DOHH2 (cell line): ENCODE measurements at regions not wholly inside any gene's neighbourhood (a gene's known extent, or its start where the extent isn't known, plus 50 kb on each side); places are given as distances from the start of the nearest gene placed in this dataset.

Source experiments
- H3F3A ChIP-seq: fragments of 200-600 bp; sonication (generic), shearing (Covaris generic); 2 replicates; pipeline ENCODE4 v1.6.0; 2016; ENCODE audit warnings: antibody characterized with exemption, mild to moderate bottlenecking; ENCODE audit not compliant: control insufficient read depth, insufficient read depth
- H3K27ac ChIP-seq: fragments of 200-600 bp; sonication (generic); 2 replicates; pipeline ENCODE4 v1.5.1; 2014; ENCODE audit warnings: low read depth, mild to moderate bottlenecking, low read length, moderate library complexity
- H3K27me3 ChIP-seq: fragments of 200-600 bp; sonication (generic); 2 replicates; pipeline ENCODE4 v1.6.1; 2014; ENCODE audit warnings: mild to moderate bottlenecking, low read length, mixed read lengths; ENCODE audit not compliant: control insufficient read depth
- H3K36me3 ChIP-seq: fragments of 200-600 bp; sonication (generic); 2 replicates; pipeline ENCODE4 v1.6.1; 2014; ENCODE audit warnings: mild to moderate bottlenecking, low read length, moderate library complexity, mixed read lengths; ENCODE audit not compliant: control insufficient read depth
- H3K4me1 ChIP-seq: fragments of 200-600 bp; sonication (generic); 2 replicates; pipeline ENCODE4 v1.6.1; 2014; ENCODE audit warnings: mild to moderate bottlenecking, low read length, mixed read lengths; ENCODE audit not compliant: control insufficient read depth
- H3K4me2 ChIP-seq: fragments of 200-600 bp; sonication (generic); 2 replicates; pipeline ENCODE4 v1.6.0; 2014; ENCODE audit warnings: mild to moderate bottlenecking, low read length, moderate library complexity
- H3K4me3 ChIP-seq: fragments of 200-600 bp; sonication (generic); 2 replicates; pipeline ENCODE4 v1.5.1; 2014; ENCODE audit warnings: mild to moderate bottlenecking, low read length, mixed read lengths
- H3K79me2 ChIP-seq: fragments of 200-600 bp; sonication (generic); 2 replicates; pipeline ENCODE4 v1.6.1; 2014; ENCODE audit warnings: mild to moderate bottlenecking, low read length, mixed read lengths; ENCODE audit not compliant: control insufficient read depth
- H3K9me2 ChIP-seq: fragments of 200-600 bp; sonication (generic); replicated peaks from 2 replicates; pipeline ENCODE4 v1.6.1; 2014; ENCODE audit warnings: mild to moderate bottlenecking, low read length, mixed read lengths; ENCODE audit not compliant: control insufficient read depth
- H3K9me3 ChIP-seq: fragments of 200-600 bp; sonication (generic); 2 replicates; pipeline ENCODE4 v1.6.1; 2014; ENCODE audit warnings: antibody characterized with exemption, low read length, mixed read lengths; ENCODE audit not compliant: control insufficient read depth, insufficient read depth
- H4K20me1 ChIP-seq: fragments of 200-600 bp; sonication (generic); 2 replicates; pipeline ENCODE4 v1.6.0; 2014; ENCODE audit warnings: low read depth, mild to moderate bottlenecking, antibody characterized with exemption, low read length, moderate library complexity; ENCODE audit not compliant: control insufficient read depth, insufficient read depth
- CTCF ChIP-seq: fragments of 200-600 bp; sonication (generic); IDR thresholded peaks from one replicate; pipeline ENCODE4 v1.5.1; 2014; ENCODE audit warnings: antibody characterized with exemption, mild to moderate bottlenecking, low read depth, low read length; ENCODE audit not compliant: poor library complexity, severe bottlenecking
- EZH2phosphoT487 ChIP-seq: fragments of 200-600 bp; sonication (generic); IDR thresholded peaks from 2 replicates; pipeline ENCODE4 v1.6.1; 2017; ENCODE audit warnings: borderline replicate concordance, mild to moderate bottlenecking, antibody characterized with exemption, low read length, moderate library complexity, mixed read lengths

GRCh38 chr6:76553256-76553655 is 480.8 kb upstream of the IMPG1 start:
- H3F3A ChIP-seq, result no peaks in the 10 kb centered on the region
- H3K27me3 ChIP-seq, result no peaks in the 10 kb centered on the region
- H3K4me1 ChIP-seq, result no peaks in the 10 kb centered on the region
- TF ChIP-seq EZH2phosphoT487 (no peak), CTCF (no peak)
- no peak overlapping the region for H3K4me3 ChIP-seq
- no peaks in the 10 kb centered on the region for H3K9me2 ChIP-seq
- no peak overlapping the region for H3K4me2 ChIP-seq
- H4K20me1 ChIP-seq, result no peaks in the 10 kb centered on the region
- no peaks in the 10 kb centered on the region for H3K9me3 ChIP-seq
- no peaks in the 10 kb centered on the region for H3K79me2 ChIP-seq
- H3K36me3 ChIP-seq, result no peaks in the 10 kb centered on the region
- H3K27ac ChIP-seq, result no peak overlapping the region

- Histone ChIP-seq H3K79me2 (no peaks in the 10 kb centered on the region), H3K4me1 (no peaks in the 10 kb centered on the region), H3K27me3 (no peaks in the 10 kb centered on the region), H3K9me3 (no peaks in the 10 kb centered on the region), H3K27ac (no peak overlapping the region), H3K4me3 (no peak overlapping the region), H3K36me3 (no peaks in the 10 kb centered on the region), H3F3A (no peaks in the 10 kb centered on the region), H4K20me1 (no peaks in the 10 kb centered on the region), H3K9me2 (no peaks in the 10 kb centered on the region), H3K4me2 (no peak overlapping the region)
- TF ChIP-seq EZH2phosphoT487 (no peak), CTCF (no peak)
Measured at GRCh38 chr6:76552268-76552667, 479.8 kb upstream of the IMPG1 start.

GRCh38 chr6:76533661-76534060 is 461.2 kb upstream of the IMPG1 start:
- TF ChIP-seq CTCF (no peak), EZH2phosphoT487 (no peak)
- Histone ChIP-seq H3K4me2 (no peak overlapping the region), H4K20me1 (no peaks in the 10 kb centered on the region), H3K9me3 (no peaks in the 10 kb centered on the region; the same call in 1 of the 2 replicates), H3F3A (no peaks in the 10 kb centered on the region), H3K36me3 (no peaks in the 10 kb centered on the region), H3K4me3 (no peak overlapping the region), H3K79me2 (no peaks in the 10 kb centered on the region), H3K27ac (no peak overlapping the region), H3K9me2 (no peaks in the 10 kb centered on the region), H3K27me3 (no peaks in the 10 kb centered on the region), H3K4me1 (no peaks in the 10 kb centered on the region)

GRCh38 chr6:76532647-76533046 is 460.2 kb upstream of the IMPG1 start:
- Histone ChIP-seq H3K27me3 (no peaks in the 10 kb centered on the region), H3K4me1 (no peaks in the 10 kb centered on the region), H3K9me2 (no peaks in the 10 kb centered on the region), H4K20me1 (no peaks in the 10 kb centered on the region), H3F3A (no peaks in the 10 kb centered on the region), H3K36me3 (no peaks in the 10 kb centered on the region), H3K79me2 (no peaks in the 10 kb centered on the region), H3K4me2 (no peak overlapping the region), H3K9me3 (no peaks in the 10 kb centered on the region), H3K27ac (no peak overlapping the region), H3K4me3 (no peak overlapping the region)
- TF ChIP-seq EZH2phosphoT487, result no peak
- no peak for TF ChIP-seq CTCF
